WTC11 (cell line): ENCODE measurements at regions not wholly inside any gene's neighbourhood (a gene's known extent, or its start where the extent isn't known, plus 50 kb on each side); places are given as distances from the start of the nearest gene placed in this dataset.
A peak's percentile ranks its signal among the peaks of the same experiment; 100 is the strongest.

Experiments used
- ATAC-seq: fragments of 200-7000 bp; cut with Tn5 transposase; 2 replicates; pipeline ENCODE4 v1.10.0; 2021; ENCODE audit warnings: mild to moderate bottlenecking, moderate library complexity
- CTCF ChIA-PET: fragments of 300-600 bp; sonication (Branson Sonifier 250); formaldehyde crosslinking; loops from one replicate; lab custom pipeline; 2021; ENCODE audit warnings: antibody characterized with exemption; lab: Charles Lee
- POLR2A ChIA-PET: fragments of 350-600 bp; sonication (Branson Sonifier 250); formaldehyde crosslinking; loops from one replicate; lab custom pipeline; 2021; ENCODE audit warnings: antibody characterized with exemption; lab: Charles Lee
- DNase-seq: peaks from one replicate; pipeline ENCODE4 v3.0.0; 2021; ENCODE audit warnings: low spot score
- H3K27ac Mint-ChIP-seq: 2 replicates; pipeline ENCODE4 v1.8.0; 2021; ENCODE audit warnings: mixed read lengths
- H3K27me3 Mint-ChIP-seq: 2 replicates; pipeline ENCODE4 v1.8.0; 2021; ENCODE audit warnings: low read depth, mild to moderate bottlenecking, moderate library complexity, mixed read lengths
- H3K36me3 Mint-ChIP-seq: 2 replicates; pipeline ENCODE4 v1.8.0; 2021; ENCODE audit warnings: mixed read lengths
- H3K4me1 Mint-ChIP-seq: 2 replicates; pipeline ENCODE4 v1.8.0; 2022; ENCODE audit warnings: mixed read lengths
- H3K4me3 Mint-ChIP-seq: 2 replicates; pipeline ENCODE4 v1.8.0; 2021; ENCODE audit warnings: mild to moderate bottlenecking, moderate library complexity, mixed read lengths
- H3K9me3 Mint-ChIP-seq: 2 replicates; pipeline ENCODE4 v1.8.0; 2021; ENCODE audit warnings: mixed read lengths
- AFF4 ChIP-seq: sonication (generic); formaldehyde crosslinking; IDR thresholded peaks from 2 replicates; pipeline ENCODE4 v1.8.1; 2023; ENCODE audit warnings: mild to moderate bottlenecking, missing genetic modification reagents, borderline replicate concordance
- ATF1 ChIP-seq: sonication (generic); formaldehyde crosslinking; IDR thresholded peaks from 2 replicates; pipeline ENCODE4 v1.8.1; 2023; ENCODE audit warnings: mild to moderate bottlenecking, moderate library complexity, missing genetic modification reagents
- CBFB ChIP-seq: sonication (generic); formaldehyde crosslinking; IDR thresholded peaks from 2 replicates; pipeline ENCODE4 v1.8.1; 2022; ENCODE audit warnings: mild to moderate bottlenecking, low read depth, missing genetic modification reagents
- CREM ChIP-seq: sonication (generic); formaldehyde crosslinking; IDR thresholded peaks from 2 replicates; pipeline ENCODE4 v1.8.1; 2022; ENCODE audit warnings: mild to moderate bottlenecking, missing genetic modification reagents, moderate library complexity
- FOXP4 ChIP-seq: sonication (generic); formaldehyde crosslinking; IDR thresholded peaks from 2 replicates; pipeline ENCODE4 v1.8.0; 2022; ENCODE audit warnings: mild to moderate bottlenecking, missing genetic modification reagents
- HMGA2 ChIP-seq: fragments of 250-450 bp; sonication (Bioruptor Pico); IDR thresholded peaks from 2 replicates; pipeline ENCODE4 v1.4.0; 2021; ENCODE audit warnings: mild to moderate bottlenecking, moderate library complexity
- JAZF1 ChIP-seq: fragments of 250-450 bp; sonication (Bioruptor Pico); IDR thresholded peaks from 2 replicates; pipeline ENCODE4 v1.9.0; 2021; ENCODE audit warnings: moderate library complexity, mild to moderate bottlenecking, inconsistent platforms
- MXD4 ChIP-seq: fragments of 250-450 bp; sonication (Bioruptor Pico); IDR thresholded peaks from 2 replicates; pipeline ENCODE4 v1.8.0; 2021; ENCODE audit warnings: mild to moderate bottlenecking, moderate library complexity, borderline replicate concordance
- ZBTB43 ChIP-seq: sonication (generic); formaldehyde crosslinking; IDR thresholded peaks from 2 replicates; pipeline ENCODE4 v1.8.1; 2023; ENCODE audit warnings: mild to moderate bottlenecking, missing genetic modification reagents
- ZNF138 ChIP-seq: sonication (generic); formaldehyde crosslinking; conservative IDR thresholded peaks from 2 replicates; pipeline ENCODE4 v1.8.1; 2022; ENCODE audit warnings: mild to moderate bottlenecking, moderate library complexity, missing genetic modification reagents
- ZNF219 ChIP-seq: sonication (generic); formaldehyde crosslinking; IDR thresholded peaks from 2 replicates; pipeline ENCODE4 v1.8.0; 2023; ENCODE audit warnings: missing genetic modification reagents, mild to moderate bottlenecking, borderline replicate concordance
- ZNF423 ChIP-seq: fragments of 250-450 bp; sonication (Bioruptor Pico); IDR thresholded peaks from 2 replicates; pipeline ENCODE4 v2.1.2; 2022; ENCODE audit warnings: mild to moderate bottlenecking, moderate library complexity
- TF ChIP-seq, protein P1 (sequence below): sonication (generic); formaldehyde crosslinking; IDR thresholded peaks from 2 replicates; pipeline ENCODE4 v1.8.0; 2022; ENCODE audit warnings: mild to moderate bottlenecking, missing genetic modification reagents
- TF ChIP-seq, protein P2 (sequence below): sonication (generic); formaldehyde crosslinking; IDR thresholded peaks from 2 replicates; pipeline ENCODE4 v1.8.0; 2023; ENCODE audit warnings: missing genetic modification reagents, mild to moderate bottlenecking, borderline replicate concordance
- TF ChIP-seq, protein P3 (sequence below): sonication (generic); formaldehyde crosslinking; IDR thresholded peaks from 2 replicates; pipeline ENCODE4 v1.8.1; 2022; ENCODE audit warnings: low read depth, missing genetic modification reagents, borderline replicate concordance
- TF ChIP-seq, protein P4 (sequence below): sonication (generic); formaldehyde crosslinking; IDR thresholded peaks from 2 replicates; pipeline ENCODE4 v1.8.1; 2023; ENCODE audit warnings: mild to moderate bottlenecking, moderate library complexity, missing genetic modification reagents

- ATAC-seq, result no peak
Measured at GRCh38 chr2:136433261-136433660, 315.3 kb upstream of the CXCR4 start.

DNA sequence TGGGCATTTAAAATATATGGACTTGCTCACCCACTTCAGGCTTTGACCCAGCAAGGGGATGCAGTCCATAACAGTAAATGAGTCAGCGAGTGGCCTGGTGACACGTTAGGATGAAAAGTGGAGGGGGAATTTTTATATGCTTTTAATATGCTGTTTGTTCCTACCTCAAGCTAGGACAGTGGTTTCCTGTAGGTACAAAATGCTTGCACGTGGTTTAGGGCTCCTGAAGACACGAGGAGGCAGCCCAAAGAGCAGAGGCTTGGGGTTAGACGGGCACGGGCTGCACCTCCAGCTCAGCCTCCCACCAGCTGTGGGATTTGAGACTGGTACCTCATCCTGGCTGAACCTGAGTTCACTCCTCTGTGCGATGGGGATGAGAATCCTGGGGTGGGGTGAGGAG, 306.2 kb upstream of the CXCR4 start:
- DNase-seq (no peak), ATAC-seq (no peak)
- Mint-ChIP-seq H3K4me1 (peaks cover 3% of the 10 kb centered on the region; the same call in 1 of the 2 replicates), H3K9me3 (no peaks in the 10 kb centered on the region), H3K4me3 (peak overlapping the region; percentile 47; the same call in 1 of the 2 replicates), H3K27me3 (peaks cover 47% of the 10 kb centered on the region), H3K36me3 (no peaks in the 10 kb centered on the region), H3K27ac (no peak overlapping the region)
- CTCF ChIA-PET, result interaction anchor here (0.6 to 1.9 kb wide), 12 partner anchors 10 to 468 kb away, joined by 3 to 16 read pairs (median 6); partner anchors contain the start of gene THSD7B
- POLR2A ChIA-PET, result no interaction called here
- TF ChIP-seq CBFB (CRISPR knock-in tag) (no peak), FOXP4 (CRISPR knock-in tag) (no peak), JAZF1 (CRISPR knock-in tag) (no peak), ZBTB43 (CRISPR knock-in tag) (no peak), MXD4 (CRISPR knock-in tag) (no peak), CREM (CRISPR knock-in tag) (no peak), HMGA2 (CRISPR knock-in tag) (no peak), ZNF423 (CRISPR knock-in tag) (no peak), AFF4 (CRISPR knock-in tag) (no peak), ZNF138 (CRISPR knock-in tag) (no peak), ZNF219 (CRISPR knock-in tag) (no peak)
- TF ChIP-seq, protein P1, sequence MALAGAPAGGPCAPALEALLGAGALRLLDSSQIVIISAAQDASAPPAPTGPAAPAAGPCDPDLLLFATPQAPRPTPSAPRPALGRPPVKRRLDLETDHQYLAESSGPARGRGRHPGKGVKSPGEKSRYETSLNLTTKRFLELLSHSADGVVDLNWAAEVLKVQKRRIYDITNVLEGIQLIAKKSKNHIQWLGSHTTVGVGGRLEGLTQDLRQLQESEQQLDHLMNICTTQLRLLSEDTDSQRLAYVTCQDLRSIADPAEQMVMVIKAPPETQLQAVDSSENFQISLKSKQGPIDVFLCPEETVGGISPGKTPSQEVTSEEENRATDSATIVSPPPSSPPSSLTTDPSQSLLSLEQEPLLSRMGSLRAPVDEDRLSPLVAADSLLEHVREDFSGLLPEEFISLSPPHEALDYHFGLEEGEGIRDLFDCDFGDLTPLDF (CRISPR knock-in tag), result no peak
- TF ChIP-seq, protein P2, sequence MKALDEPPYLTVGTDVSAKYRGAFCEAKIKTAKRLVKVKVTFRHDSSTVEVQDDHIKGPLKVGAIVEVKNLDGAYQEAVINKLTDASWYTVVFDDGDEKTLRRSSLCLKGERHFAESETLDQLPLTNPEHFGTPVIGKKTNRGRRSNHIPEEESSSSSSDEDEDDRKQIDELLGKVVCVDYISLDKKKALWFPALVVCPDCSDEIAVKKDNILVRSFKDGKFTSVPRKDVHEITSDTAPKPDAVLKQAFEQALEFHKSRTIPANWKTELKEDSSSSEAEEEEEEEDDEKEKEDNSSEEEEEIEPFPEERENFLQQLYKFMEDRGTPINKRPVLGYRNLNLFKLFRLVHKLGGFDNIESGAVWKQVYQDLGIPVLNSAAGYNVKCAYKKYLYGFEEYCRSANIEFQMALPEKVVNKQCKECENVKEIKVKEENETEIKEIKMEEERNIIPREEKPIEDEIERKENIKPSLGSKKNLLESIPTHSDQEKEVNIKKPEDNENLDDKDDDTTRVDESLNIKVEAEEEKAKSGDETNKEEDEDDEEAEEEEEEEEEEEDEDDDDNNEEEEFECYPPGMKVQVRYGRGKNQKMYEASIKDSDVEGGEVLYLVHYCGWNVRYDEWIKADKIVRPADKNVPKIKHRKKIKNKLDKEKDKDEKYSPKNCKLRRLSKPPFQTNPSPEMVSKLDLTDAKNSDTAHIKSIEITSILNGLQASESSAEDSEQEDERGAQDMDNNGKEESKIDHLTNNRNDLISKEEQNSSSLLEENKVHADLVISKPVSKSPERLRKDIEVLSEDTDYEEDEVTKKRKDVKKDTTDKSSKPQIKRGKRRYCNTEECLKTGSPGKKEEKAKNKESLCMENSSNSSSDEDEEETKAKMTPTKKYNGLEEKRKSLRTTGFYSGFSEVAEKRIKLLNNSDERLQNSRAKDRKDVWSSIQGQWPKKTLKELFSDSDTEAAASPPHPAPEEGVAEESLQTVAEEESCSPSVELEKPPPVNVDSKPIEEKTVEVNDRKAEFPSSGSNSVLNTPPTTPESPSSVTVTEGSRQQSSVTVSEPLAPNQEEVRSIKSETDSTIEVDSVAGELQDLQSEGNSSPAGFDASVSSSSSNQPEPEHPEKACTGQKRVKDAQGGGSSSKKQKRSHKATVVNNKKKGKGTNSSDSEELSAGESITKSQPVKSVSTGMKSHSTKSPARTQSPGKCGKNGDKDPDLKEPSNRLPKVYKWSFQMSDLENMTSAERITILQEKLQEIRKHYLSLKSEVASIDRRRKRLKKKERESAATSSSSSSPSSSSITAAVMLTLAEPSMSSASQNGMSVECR (CRISPR knock-in tag), result no peak

More at GRCh38 chr2:136433261-136433660, 315.3 kb upstream of the CXCR4 start:
- peaks cover 5% of the 10 kb centered on the region; the same call in 1 of the 2 replicates for H3K27me3 Mint-ChIP-seq
- no peak overlapping the region for H3K27ac Mint-ChIP-seq
- no peak overlapping the region for H3K4me3 Mint-ChIP-seq
- peaks cover 7% of the 10 kb centered on the region for H3K4me1 Mint-ChIP-seq
- H3K9me3 Mint-ChIP-seq, result no peaks in the 10 kb centered on the region
- ChIA-PET CTCF (no interaction called here), POLR2A (no interaction called here)
- H3K36me3 Mint-ChIP-seq, result no peaks in the 10 kb centered on the region
- no peak for DNase-seq
- TF ChIP-seq, protein P3, sequence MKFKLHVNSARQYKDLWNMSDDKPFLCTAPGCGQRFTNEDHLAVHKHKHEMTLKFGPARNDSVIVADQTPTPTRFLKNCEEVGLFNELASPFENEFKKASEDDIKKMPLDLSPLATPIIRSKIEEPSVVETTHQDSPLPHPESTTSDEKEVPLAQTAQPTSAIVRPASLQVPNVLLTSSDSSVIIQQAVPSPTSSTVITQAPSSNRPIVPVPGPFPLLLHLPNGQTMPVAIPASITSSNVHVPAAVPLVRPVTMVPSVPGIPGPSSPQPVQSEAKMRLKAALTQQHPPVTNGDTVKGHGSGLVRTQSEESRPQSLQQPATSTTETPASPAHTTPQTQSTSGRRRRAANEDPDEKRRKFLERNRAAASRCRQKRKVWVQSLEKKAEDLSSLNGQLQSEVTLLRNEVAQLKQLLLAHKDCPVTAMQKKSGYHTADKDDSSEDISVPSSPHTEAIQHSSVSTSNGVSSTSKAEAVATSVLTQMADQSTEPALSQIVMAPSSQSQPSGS (CRISPR knock-in tag), result no peak
- TF ChIP-seq, protein P4, sequence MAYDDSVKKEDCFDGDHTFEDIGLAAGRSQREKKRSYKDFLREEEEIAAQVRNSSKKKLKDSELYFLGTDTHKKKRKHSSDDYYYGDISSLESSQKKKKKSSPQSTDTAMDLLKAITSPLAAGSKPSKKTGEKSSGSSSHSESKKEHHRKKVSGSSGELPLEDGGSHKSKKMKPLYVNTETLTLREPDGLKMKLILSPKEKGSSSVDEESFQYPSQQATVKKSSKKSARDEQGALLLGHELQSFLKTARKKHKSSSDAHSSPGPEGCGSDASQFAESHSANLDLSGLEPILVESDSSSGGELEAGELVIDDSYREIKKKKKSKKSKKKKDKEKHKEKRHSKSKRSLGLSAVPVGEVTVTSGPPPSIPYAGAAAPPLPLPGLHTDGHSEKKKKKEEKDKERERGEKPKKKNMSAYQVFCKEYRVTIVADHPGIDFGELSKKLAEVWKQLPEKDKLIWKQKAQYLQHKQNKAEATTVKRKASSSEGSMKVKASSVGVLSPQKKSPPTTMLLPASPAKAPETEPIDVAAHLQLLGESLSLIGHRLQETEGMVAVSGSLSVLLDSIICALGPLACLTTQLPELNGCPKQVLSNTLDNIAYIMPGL (CRISPR knock-in tag), result no peak
- no peak for TF ChIP-seq ATF1 (CRISPR knock-in tag)
